Motor neuron (in vitro differentiated cells): ENCODE measurements at regions not wholly inside any gene's neighbourhood (a gene's known extent, or its start where the extent isn't known, plus 50 kb on each side); places are given as distances from the start of the nearest gene placed in this dataset.

Experiments
- ATAC-seq, 8 experiments: fragments of 200-7000 bp; cut with Tn5 transposase; replicated peaks in 6 of 8; 2 replicates each; pipeline ENCODE4 v1.8.0; 2021; ENCODE audit warnings: mild to moderate bottlenecking in 8 of 8, moderate library complexity in 8 of 8
- H3K27ac ChIP-seq, 2 donors: fragments of 250-450 bp; sonication (Bioruptor Pico); 2 replicates each; pipeline ENCODE4 v1.9.0; 2021; ENCODE audit warnings: antibody characterized with exemption in 2 of 2, mild to moderate bottlenecking in 2 of 2, moderate library complexity in 1 of 2
- H3K4me1 ChIP-seq, 2 donors: fragments of 250-450 bp; sonication (Bioruptor Pico); replicated peaks in 1 of 2; 2 replicates each; pipeline ENCODE4 v1.6.1; 2021; ENCODE audit warnings: antibody characterized with exemption in 2 of 2, mild to moderate bottlenecking in 2 of 2, moderate library complexity in 1 of 2
- H3K4me3 ChIP-seq, 5 donors: fragments of 250-450 bp; sonication (Bioruptor Pico); 2 replicates each; pipeline ENCODE4 v1.9.0; 2021; ENCODE audit warnings: antibody characterized with exemption in 5 of 5, mild to moderate bottlenecking in 5 of 5, moderate library complexity in 4 of 5
- WGBS, 10 experiments: fragments of 450-650 bp; shearing (Covaris generic); methylation state at CpG; one replicate each; pipeline ENCODE4 v1.0.0; 2022; 5-methylcytosine and 5-hydroxymethylcytosine counted together
- in situ Hi-C, 9 experiments: fragments of 400-800 bp; cut with MboI; loops; one replicate each; pipeline ENCODE4 v1.15.0; 2021; ENCODE audit warnings: low sequenced_read_pairs in 9 of 9, low pct_unique_long_range_greater_than_20kb in 2 of 9; ENCODE audit not compliant: unreplicated experiment in 9 of 9

GRCh38 chr15:61659566-61660190 is 400.6 kb downstream of the VPS13C start:
- no peak for ATAC-seq
- WGBS, 10 experiments = 26 to 94% (median 81%) methylated on average over 2 to 5 of the region's 5 CpGs
- H3K4me3 ChIP-seq = no peak overlapping the region
- H3K4me1 ChIP-seq = no peaks in the 10 kb centered on the region
- in situ Hi-C loops = no loop called here
- no peak overlapping the region for H3K27ac ChIP-seq

GRCh38 chr15:61657461-61657860 is 402.8 kb downstream of the VPS13C start:
- Histone ChIP-seq H3K4me3 (no peak overlapping the region), H3K27ac (no peak overlapping the region), H3K4me1 (no peaks in the 10 kb centered on the region)
- in situ Hi-C loops = no loop called here
- no peak for ATAC-seq
- 67 to 100% (median 89%) methylated on average over 1 to 4 of the region's 4 CpGs; no CpG with 5 or more reads in 2 of the 10 experiments for WGBS, 10 experiments

- H3K27ac ChIP-seq = no peak overlapping the region
- whole genome bisulfite sequencing, 10 experiments = 63 to 96% (median 90%) methylated on average over 2 to 9 of the region's 11 CpGs; no CpG with 5 or more reads in 1 of the 10 experiments
Observed at GRCh38 chr15:61656391-61656790, 403.9 kb downstream of the VPS13C start.

GRCh38 chr15:61655881-61656280 is 404.4 kb downstream of the VPS13C start:
- WGBS, 10 experiments = 29 to 92% (median 62%) methylated on average over 1 to 3 of the region's 3 CpGs; no CpG with 5 or more reads in 4 of the 10 experiments
- no peak for ATAC-seq
- Histone ChIP-seq H3K27ac (no peak overlapping the region), H3K4me1 (no peaks in the 10 kb centered on the region), H3K4me3 (no peak overlapping the region)
- in situ Hi-C loops = no loop called here

More at GRCh38 chr15:61656391-61656790, 403.9 kb downstream of the VPS13C start:
- H3K4me3 ChIP-seq = no peak overlapping the region
- in situ Hi-C loops = no loop called here
- no peak for ATAC-seq
- no peaks in the 10 kb centered on the region for H3K4me1 ChIP-seq

- ATAC-seq = no peak
- Histone ChIP-seq H3K4me3 (no peak overlapping the region), H3K4me1 (no peaks in the 10 kb centered on the region), H3K27ac (no peak overlapping the region)
- 40 to 100% (median 83%) methylated on average over 2 to 6 of the region's 12 CpGs; no CpG with 5 or more reads in 3 of the 10 experiments for WGBS, 10 experiments
- in situ Hi-C loops = no loop called here
Observed at GRCh38 chr15:61654918-61655317, 405.3 kb downstream of the VPS13C start.

- WGBS, 10 experiments = 14 to 78% (median 56%) methylated on average over 1 to 5 of the region's 9 CpGs; no CpG with 5 or more reads in 5 of the 10 experiments
- in situ Hi-C loops = no loop called here
- Histone ChIP-seq H3K27ac (no peak overlapping the region), H3K4me3 (no peak overlapping the region), H3K4me1 (no peaks in the 10 kb centered on the region)
- no peak for ATAC-seq
Observed at GRCh38 chr15:61654002-61654740, 406.1 kb downstream of the VPS13C start.

- peak in 3 of 8 experiments; percentile 74 to 100 (median 80) for ATAC-seq
- in situ Hi-C loops = no loop called here
- WGBS, 10 experiments = 0 to 100% (median 80%) methylated on average over 1 to 5 of the region's 9 CpGs; no CpG with 5 or more reads in 1 of the 10 experiments
- Histone ChIP-seq H3K4me1 (no peaks in the 10 kb centered on the region), H3K27ac (no peak overlapping the region), H3K4me3 (no peak overlapping the region)
Observed at GRCh38 chr15:61653110-61653509, 407.1 kb downstream of the VPS13C start.

- no peak overlapping the region for H3K27ac ChIP-seq
- WGBS, 10 experiments = 26 to 100% (median 68%) methylated on average over 1 to 3 of the region's 3 CpGs; no CpG with 5 or more reads in 1 of the 10 experiments
- H3K4me3 ChIP-seq = no peak overlapping the region
- ATAC-seq = no peak
- in situ Hi-C loops = no loop called here
- no peaks in the 10 kb centered on the region for H3K4me1 ChIP-seq
Observed at GRCh38 chr15:61651267-61651666, 409.0 kb downstream of the VPS13C start.

- in situ Hi-C loops = no loop called here
- 42 to 100% (median 60%) methylated on average over 1 to 5 of the region's 5 CpGs; no CpG with 5 or more reads in 2 of the 10 experiments for whole genome bisulfite sequencing, 10 experiments
- no peak overlapping the region for H3K27ac ChIP-seq
- ATAC-seq = no peak
- no peaks in the 10 kb centered on the region for H3K4me1 ChIP-seq
- no peak overlapping the region for H3K4me3 ChIP-seq
Observed at GRCh38 chr15:61649046-61649445, 411.2 kb downstream of the VPS13C start.

GRCh38 chr15:61644550-61644949 is 415.4 kb upstream of the RORA start:
- in situ Hi-C loops = no loop called here
- peak in 1 of 8 experiments; percentile 42 for ATAC-seq
- H3K4me1 ChIP-seq = no peaks in the 10 kb centered on the region
- no peak overlapping the region for H3K4me3 ChIP-seq
- H3K27ac ChIP-seq = no peak overlapping the region
- WGBS, 10 experiments = 6 to 100% (median 81%) methylated on average over 2 to 4 of the region's 4 CpGs; no CpG with 5 or more reads in 3 of the 10 experiments

- in situ Hi-C loops = no loop called here
- WGBS, 10 experiments = 41 to 100% (median 94%) methylated on average over 1 to 6 of the region's 6 CpGs; no CpG with 5 or more reads in 2 of the 10 experiments
- H3K27ac ChIP-seq = no peak overlapping the region
- H3K4me3 ChIP-seq = no peak overlapping the region
- ATAC-seq = no peak
- no peaks in the 10 kb centered on the region for H3K4me1 ChIP-seq
Observed at GRCh38 chr15:61641645-61642044, 412.5 kb upstream of the RORA start.

GRCh38 chr15:61640756-61641155 is 411.7 kb upstream of the RORA start:
- ATAC-seq = no peak
- H3K4me3 ChIP-seq = no peak overlapping the region
- H3K27ac ChIP-seq = no peak overlapping the region
- in situ Hi-C loops = no loop called here
- no peaks in the 10 kb centered on the region for H3K4me1 ChIP-seq

- no peak overlapping the region for H3K27ac ChIP-seq
- 10 to 79% (median 67%) methylated on average over 1 to 8 of the region's 12 CpGs for WGBS, 10 experiments
- no peak overlapping the region for H3K4me3 ChIP-seq
- in situ Hi-C loops = no loop called here
- ATAC-seq = no peak
- no peaks in the 10 kb centered on the region for H3K4me1 ChIP-seq
Observed at GRCh38 chr15:61639491-61639890, 410.4 kb upstream of the RORA start.
